ENCODE measurements at regions not wholly inside any gene's neighbourhood (a gene's known extent, or its start where the extent isn't known, plus 50 kb on each side); places are given as distances from the start of the nearest gene placed in this dataset.
A peak's percentile ranks its signal among the peaks of the same experiment; 100 is the strongest.

GRCh38 chr5:51902512-51902911, 519.3 kb downstream of the ISL1 start:
- no peak for DNase-seq (ENCODE audit: low spot score)
- FAIRE-seq, result no peak

DNA sequence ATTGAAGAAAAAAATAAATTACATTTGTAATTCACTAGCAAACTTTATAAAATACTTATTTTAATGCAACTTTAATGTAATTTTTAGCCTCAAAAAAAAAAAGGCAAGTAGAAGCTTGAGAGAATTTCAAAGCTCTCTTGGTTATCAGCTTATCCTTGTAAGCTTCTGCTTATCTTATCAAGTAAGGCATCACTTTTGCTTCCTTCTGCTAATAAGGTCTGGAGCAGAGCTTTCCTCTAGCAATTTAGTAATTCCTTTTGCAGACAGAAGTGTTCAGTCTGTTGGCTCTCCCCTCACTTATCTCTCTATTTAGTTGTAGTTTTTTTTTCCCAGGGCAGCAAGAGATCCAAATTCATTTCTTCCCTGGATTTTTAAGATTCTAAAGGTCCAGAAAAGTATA, 525.0 kb downstream of the ISL1 start:
- FAIRE-seq (no peak), DNase-seq (ENCODE audit: low spot score) (no peak)

- DNase-seq (ENCODE audit: low spot score) (no peak), FAIRE-seq (no peak)
Observed at GRCh38 chr5:51944500-51945125, 561.4 kb downstream of the ISL1 start.

- no peak for FAIRE-seq
- no peak for DNase-seq (ENCODE audit: low spot score)
Observed at GRCh38 chr5:51958473-51958872, 575.2 kb downstream of the ISL1 start.

- peak; percentile 33 for FAIRE-seq
- DNase-seq (ENCODE audit: low spot score), result peak; percentile 23
Observed at GRCh38 chr5:51960617-51961121, 577.4 kb downstream of the ISL1 start.

DNA sequence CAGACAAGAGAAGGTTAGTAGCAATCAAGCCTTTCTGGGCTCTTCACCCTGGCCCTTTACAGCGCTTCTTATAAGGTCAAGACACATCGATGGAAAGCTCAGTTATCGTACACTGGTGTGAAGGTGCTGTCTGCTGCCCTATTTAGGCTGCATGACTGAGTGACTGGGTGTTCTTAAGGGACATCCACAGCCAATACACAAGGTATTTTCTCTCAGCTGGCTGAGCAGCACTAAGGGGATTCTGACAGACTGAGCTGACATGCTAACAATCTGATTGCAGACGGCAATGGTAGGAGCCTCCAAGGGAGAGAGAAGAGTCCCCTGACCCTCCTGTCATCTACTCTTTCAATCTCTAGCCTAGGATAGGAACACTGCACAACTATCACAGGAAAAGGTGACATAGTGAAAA, 577.9 kb downstream of the ISL1 start:
- FAIRE-seq, result no peak

GRCh38 chr5:51968756-51969155, 585.5 kb downstream of the ISL1 start:
- FAIRE-seq (no peak), DNase-seq (ENCODE audit: low spot score) (no peak)

More for the DNA sequence above, 577.9 kb downstream of the ISL1 start:
- DNase-seq (ENCODE audit: low spot score), result no peak

- FAIRE-seq (no peak), DNase-seq (ENCODE audit: low spot score) (no peak)
Observed at GRCh38 chr5:51974834-51975233, 591.6 kb downstream of the ISL1 start.

DNA sequence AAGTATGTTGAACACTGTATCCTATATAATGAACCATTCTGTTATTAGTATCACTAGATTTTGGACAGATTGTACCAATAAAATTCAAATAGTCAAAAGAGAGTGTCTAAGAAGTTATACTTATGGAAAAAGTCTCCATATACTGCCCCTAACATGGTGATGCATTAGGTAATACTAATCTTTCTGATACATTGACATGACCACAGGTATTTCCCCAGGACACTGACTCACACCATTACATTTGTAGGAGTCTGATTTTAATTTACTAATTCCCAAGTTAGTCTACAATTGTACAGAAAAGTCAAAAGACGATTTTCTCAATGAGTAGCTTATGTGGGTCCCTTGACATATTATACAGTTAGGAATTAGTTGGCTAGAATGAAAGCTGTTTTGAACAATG, 593.8 kb downstream of the ISL1 start:
- FAIRE-seq, result no peak

GRCh38 chr5:51983161-51983560, 599.9 kb downstream of the ISL1 start:
- DNase-seq (ENCODE audit: low spot score), result no peak
- no peak for FAIRE-seq

More for the DNA sequence above, 593.8 kb downstream of the ISL1 start:
- no peak for DNase-seq (ENCODE audit: low spot score)

GRCh38 chr5:51986733-51987132, 603.5 kb downstream of the ISL1 start:
- DNase-seq (ENCODE audit: low spot score), result no peak
- FAIRE-seq, result no peak

DNA sequence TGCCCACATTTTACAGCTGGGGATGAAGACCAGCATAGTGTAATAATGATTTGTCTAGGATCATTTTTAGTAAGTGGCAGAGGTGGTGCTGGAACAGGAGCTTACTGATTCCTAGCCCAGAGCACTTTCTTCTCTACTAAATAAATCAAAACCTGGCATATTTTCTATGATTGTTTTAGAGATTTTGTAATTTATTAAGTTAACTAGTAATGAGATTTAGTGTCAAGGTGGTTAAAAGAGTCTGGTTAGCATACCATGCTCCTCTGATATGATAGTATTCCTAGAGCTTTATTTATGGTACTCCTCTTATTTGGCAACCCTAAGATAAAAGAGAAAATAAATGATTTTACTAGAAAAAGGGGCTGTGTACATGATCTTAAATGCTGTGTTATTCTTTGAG, 604.0 kb downstream of the ISL1 start:
- no peak for DNase-seq (ENCODE audit: low spot score)
- FAIRE-seq, result no peak

DNA sequence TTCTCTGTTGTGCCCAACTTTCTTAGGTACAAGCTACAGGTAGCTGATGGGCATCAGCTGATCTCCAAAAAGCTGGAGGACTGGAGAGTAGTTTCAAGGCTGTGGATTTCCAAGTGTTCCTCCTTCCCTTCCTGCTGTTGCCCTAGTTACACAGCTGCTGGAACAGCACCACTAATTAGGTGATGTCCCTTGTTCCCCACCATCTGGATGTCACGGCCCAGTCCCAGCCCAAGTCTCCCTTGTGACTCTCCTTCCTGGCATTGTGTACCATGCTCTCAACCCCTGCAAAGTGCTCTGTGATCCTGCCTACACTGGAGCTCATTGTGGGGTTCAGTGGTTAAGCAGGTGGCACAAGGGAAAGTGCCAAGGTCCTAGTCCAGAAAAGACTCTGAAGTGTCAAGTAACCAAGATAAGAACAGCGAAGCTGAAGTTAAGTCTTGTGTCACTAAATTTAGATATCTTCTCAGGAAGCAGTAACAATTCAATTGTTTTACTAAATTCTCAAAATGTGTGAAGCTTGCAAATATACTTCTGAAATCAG, 604.5 kb downstream of the ISL1 start:
- FAIRE-seq (no peak), DNase-seq (ENCODE audit: low spot score) (no peak)

- no peak for FAIRE-seq
- DNase-seq (ENCODE audit: low spot score), result no peak
Observed at GRCh38 chr5:51988634-51989033, 605.4 kb downstream of the ISL1 start.

DNA sequence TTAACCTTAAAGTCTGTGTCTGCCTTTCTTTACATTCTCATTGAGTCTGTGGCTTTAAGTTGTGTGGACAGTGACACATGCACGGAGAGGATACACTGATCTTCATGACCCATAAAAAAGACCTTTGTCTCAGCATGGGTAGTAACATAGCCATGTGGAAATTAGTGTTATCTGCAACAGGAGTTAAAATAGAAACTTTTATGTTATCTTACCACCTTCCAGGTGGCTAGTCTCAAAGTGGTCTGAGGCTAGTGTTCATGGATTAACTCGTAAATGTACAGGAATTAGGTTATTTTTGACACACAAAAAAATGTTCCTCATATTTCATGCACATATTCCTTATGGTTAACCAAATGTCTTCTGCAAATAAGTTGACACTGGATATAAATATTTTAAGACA, 607.0 kb downstream of the ISL1 start:
- no peak for FAIRE-seq
- DNase-seq (ENCODE audit: low spot score), result no peak

- no peak for DNase-seq (ENCODE audit: low spot score)
- FAIRE-seq, result no peak
Observed at GRCh38 chr5:51990661-51991180, 607.5 kb downstream of the ISL1 start.

DNA sequence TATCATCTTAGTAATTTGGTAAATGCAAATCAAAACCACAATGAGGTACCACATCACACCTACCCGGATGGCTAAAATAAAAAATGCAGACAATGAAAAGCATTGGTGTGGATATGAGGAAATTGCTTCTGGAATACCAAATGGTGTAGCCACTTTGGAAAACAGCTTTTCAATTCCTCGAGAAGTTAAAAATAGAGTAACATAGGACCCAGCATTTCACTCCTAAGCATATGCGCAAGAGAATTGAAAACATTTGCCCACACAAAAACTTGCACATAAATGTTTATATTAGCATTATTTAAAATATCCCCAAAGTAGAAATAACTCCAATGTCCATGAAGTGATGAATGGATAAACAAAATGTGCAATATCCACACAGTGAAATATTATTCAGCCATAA, 608.7 kb downstream of the ISL1 start:
- FAIRE-seq, result no peak
- no peak for DNase-seq (ENCODE audit: low spot score)

DNA sequence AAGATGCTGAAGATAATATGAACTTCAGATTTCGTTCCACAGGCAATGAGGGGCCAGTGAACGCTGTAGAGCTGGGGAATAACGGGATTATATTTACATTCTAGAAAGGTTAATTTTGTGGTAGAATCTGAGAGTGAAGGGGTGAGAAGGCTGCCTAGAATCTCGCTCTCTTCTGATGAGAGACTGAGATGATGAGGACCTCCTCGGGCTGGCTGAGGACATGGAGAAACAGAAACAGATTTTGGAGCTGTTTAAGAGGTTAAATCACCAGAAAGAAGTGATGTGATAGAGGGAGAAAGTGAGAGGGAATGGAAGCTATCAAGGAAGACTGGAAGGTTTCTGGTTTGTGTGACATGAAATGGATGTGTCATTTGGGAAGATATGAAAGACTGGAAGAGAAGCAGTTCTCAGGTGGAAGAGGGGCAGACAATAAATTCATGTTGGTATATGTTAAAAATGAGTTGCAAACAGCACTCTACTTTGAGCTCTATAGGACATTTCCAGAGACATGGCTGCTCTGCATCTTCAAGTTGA, 612.6 kb downstream of the ISL1 start:
- no peak for FAIRE-seq
- DNase-seq (ENCODE audit: low spot score), result no peak

- FAIRE-seq (no peak), DNase-seq (ENCODE audit: low spot score) (no peak)
Observed at GRCh38 chr5:51996356-51996861, 613.2 kb downstream of the ISL1 start.

DNA sequence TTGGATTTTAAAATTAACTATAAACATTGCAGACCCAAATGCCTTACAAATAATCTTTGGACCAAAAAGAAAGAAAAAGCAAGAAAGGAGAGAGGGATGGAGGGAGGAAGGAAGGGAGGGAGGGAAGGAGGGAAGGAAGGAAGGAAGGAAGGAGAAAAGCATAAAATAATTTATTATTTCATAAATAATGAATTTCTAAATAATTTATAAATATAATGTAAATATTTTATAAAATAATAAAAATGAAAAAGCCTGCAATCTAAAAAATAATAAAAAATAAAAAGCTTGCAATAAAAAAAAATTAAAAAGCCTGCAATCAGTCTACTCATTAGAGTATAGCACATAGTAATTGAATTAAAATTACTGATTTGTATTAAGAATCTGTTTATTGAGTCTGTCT, 614.3 kb downstream of the ISL1 start:
- DNase-seq (ENCODE audit: low spot score) (no peak), FAIRE-seq (no peak)

DNA sequence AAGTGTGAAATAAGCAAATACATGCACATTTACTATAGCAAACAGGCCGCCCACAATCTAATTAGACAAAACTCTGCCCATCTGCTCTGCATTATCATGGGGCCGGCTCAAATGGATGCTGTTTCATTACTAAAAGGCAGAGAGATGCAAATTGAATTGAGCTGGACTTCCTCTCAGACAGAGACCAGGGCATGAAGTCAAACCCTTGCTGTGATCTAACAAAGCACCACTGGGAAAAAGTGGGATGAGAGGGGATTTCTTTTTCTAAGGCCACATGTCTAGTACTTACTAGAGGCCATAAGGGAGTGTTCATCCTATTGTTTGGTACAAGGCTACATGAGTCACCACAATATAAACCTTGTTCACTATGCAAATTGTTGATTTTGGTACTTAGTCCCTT, 614.7 kb downstream of the ISL1 start:
- DNase-seq (ENCODE audit: low spot score) (no peak), FAIRE-seq (no peak)

DNA sequence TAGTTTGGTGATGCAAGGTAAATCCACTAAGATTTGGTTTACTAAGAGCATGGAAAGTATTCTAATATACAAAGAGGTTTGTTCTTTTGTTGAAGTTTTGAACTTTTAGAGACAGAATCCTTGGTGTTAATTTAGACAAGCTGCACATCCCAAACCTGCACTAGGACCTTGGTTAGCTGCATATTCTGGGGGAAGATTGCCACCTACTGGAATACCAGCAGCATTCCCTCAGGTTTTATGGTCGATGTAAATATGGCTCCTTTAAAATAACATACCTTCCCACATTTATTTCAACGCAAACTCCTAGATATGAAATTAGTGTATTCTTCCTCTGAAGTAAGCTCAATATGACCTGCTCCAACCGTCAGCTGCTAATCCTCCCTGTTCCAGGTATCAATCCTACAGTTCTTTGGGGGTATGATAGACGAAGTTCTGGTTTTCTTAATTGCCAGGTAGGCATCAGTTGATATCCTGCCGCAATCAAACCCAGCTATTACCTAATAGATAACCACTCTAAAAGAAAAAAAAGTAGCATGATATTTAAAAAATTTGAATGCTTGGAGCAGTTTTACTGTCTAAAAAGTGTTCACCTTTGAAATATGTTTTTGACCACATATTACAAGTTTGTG, 624.1 kb downstream of the ISL1 start:
- DNase-seq (ENCODE audit: low spot score) (peak; percentile 9), FAIRE-seq (no peak)
